ENCODE measurements at regions not wholly inside any gene's neighbourhood (a gene's known extent, or its start where the extent isn't known, plus 50 kb on each side); places are given as distances from the start of the nearest gene placed in this dataset.

DNA sequence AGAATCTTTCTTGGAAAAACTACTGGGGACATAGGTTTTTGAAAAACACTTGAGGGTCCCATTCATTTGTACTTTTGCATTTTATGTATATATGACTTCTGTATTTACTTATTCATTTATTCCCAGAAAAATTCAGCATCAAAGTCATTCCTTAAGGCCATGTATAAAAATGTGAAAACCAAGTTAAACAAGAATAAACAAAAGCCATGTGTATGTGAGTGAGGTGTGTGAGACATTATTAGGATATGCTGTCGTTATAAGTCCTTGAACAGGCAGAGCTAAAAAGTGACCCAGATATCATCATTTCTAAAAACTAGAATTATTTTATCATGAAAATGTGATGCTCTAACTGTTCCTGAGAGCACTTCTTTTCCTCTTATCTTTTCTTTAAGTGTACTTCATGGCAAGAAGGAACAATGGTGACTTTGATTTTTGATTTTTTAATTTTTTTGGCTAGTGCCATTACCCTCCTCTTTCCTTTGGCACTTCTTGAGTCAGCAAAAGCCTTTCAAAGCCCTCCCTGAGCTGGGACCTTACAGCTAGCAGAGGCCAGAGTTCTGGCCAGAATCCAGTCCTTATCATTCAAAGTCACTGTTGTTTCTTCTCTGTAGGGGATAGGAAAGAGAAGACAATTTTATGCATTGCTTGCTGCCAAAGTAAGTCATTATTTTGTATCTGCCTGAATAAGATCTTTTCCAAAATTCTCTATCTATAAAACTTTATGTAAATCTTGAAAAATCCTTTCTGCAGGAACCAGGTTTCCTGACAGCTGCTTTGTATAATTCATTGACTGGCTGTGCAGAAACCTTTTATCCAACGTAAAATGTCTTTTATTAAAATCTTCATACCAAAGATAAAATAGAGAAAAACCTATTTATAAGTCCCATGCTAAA is 419.7 kb upstream of the PRICKLE1 start:
- DNase-seq, result no peak

DNA sequence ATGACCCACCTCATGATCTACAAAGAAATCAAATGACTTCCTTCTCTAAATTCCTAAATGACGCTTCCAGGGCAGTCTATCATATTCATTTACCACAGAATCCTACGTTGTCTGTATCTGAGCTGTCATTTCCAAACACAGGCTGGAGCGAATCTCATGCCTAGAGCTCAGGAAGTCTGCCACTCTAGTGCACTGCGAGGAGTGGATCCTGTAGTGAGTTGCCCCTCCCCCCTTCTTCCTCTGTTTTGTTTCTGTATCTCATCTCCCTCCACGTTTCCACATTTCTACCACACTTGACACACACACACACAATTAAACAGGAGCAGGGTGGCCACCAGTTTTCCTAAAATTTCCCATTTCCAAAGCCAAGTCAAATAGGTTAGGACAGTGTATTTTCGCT is 415.4 kb upstream of the PRICKLE1 start:
- DNase-seq, result no peak

DNA sequence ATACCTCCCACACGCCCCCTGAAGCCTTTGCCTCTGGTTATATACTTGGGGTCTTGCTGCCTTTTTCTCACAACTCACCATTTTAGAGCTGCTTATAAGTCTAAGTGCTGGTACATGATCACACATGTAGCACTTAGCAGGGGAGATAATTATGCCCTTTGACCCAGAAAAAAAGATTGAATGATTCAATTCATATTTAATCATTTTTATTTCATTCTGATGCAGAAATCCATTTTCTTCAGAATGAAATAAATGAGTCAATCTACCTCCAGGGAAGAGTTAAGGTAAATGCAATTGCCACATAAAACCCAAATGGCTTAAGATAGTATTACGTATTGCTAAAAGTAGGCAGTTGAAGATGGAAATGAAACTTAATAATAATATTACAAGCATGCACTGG is 414.6 kb upstream of the PRICKLE1 start:
- no peak for DNase-seq

DNA sequence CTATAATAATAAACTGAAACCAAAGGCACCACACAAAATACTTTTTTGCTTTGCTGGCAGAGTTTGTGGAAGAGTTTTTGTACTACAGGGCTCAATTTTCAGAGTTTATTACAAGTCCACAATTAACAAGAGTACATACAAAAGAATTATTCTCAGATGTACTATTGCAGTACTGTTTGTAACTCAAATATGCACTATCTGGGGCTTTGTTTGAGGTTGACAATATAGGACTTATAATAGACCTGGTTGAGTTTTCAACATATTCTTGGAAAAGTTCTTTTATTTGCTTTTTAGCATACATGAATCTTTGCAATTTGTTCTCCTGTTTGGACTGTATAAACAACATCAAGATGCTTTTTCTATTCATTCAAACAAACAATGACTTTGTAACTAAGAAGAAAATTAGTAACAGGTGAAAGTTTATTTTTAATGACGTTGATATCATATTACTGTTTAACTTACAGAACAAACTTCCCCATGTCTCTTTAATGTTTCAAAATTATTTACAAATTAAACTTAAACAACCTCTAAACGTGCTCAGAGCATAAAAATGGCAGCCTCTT is 407.4 kb upstream of the PRICKLE1 start:
- no peak for DNase-seq

DNA sequence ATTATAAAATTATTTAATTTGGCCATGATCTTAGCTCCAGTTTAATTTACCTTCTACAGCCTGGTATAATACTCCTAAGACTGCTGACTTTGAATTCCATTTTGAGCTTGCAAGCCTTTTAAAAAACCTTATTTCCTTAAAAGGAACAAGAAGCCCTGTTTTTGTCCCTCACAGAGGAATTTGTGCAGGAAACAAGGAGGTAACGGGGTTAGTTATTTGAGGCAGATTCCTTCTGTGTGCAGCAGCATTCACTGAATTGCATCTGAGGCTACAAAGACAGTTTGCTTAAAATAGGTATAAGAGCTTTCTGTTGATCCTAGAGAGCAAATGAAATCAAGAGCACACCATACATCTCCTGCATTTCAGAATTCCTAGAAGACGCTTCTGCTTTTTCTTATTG is 403.3 kb upstream of the PRICKLE1 start:
- no peak for DNase-seq

DNA sequence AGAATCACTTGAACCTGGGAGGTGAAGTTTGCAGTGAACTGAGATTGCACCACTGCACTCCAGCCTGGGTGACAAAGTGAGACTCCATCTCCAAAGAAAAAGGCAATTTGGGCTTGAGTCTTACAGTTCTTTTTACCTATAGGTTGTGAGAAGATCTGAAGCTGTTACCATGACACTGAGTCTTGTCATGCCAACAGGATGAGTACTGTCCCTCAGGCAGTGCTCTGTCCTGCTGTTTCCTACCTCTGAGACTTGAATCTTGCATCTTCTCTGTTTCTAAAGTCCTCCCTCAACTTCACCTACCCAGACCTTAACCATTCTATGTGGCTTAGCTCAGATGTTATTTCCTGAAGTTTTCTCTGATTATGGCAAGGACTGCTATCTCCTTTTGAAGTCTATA is 400.8 kb upstream of the PRICKLE1 start:
- DNase-seq, result no peak

DNA sequence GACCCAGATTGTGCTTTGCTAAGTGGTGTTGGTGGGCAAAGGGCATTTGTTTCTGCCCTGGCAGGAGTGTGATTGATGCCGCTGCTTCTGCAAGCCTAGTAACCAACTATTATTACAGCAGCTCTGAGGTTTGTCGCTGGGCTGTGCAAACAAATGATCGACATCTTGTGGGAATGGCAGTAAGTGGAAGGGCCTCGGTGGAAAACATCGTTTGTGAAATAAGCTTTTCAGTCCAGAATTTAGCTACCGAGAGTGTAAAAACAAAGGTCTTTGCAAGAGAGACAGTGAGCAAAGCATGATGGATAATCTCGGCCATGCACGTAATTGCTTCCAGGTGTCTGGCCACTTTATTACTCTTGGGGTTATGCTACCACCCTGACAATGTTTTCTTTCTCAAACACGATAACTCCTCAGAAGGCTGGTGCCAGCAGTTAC is 397.7 kb upstream of the PRICKLE1 start:
- no peak for DNase-seq

DNA sequence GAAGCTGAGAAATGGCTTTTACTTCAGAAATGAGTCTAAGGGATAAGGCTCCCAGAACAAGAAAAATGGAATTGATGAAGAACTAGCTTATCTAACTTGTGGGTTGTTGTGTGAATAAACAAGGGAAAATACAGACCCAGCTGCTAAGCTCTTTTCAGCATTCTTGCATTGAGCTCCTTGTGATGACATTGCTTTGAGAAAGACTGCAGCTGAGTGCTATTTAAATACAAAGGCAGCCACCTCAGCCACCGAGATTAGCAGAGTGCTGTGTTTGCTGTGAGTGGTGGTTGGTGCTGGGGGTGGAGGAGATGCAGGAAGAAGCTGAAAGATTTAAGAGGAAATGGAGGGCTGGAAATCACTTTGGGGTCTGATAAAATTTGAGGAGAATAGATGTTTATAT is 396.0 kb upstream of the PRICKLE1 start:
- no peak for DNase-seq

DNA sequence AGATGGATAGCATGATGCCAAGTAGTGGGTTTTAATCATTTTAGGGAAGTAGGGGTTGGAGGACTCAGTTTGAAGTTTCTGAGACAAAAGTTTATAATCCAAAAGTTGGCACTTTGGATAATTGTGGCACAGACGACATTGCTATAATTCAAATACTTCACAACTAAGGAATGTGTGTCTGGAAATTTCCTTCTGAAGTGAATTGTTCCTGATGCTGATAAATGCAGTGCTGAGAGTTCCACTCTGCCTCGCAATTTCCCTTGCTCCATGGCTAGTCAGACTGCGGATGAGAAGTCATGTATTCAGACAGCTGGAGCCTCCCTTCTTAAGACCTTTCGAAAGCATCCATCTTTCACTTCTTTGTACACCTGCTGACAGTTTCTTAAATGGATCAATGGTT is 393.3 kb upstream of the PRICKLE1 start:
- no peak for DNase-seq

DNA sequence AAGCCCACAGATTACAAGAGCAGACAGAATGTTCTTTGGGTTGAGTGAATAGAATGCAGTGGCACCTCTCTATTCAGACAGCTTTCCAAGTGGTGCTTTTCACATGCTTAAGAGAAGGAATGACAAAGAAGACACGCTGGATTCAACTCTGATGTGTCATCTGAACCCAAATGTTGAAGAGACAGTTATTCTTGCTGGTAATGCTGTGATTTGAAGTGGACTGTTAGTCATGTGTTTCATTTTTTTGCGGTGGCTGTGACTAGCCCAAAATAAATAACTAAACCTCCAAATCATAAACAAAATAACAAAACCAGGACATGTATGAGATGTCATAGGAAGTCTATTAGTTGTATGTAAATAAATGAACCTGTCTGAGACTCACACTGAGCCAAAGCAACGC is 391.8 kb upstream of the PRICKLE1 start:
- DNase-seq, result no peak

DNA sequence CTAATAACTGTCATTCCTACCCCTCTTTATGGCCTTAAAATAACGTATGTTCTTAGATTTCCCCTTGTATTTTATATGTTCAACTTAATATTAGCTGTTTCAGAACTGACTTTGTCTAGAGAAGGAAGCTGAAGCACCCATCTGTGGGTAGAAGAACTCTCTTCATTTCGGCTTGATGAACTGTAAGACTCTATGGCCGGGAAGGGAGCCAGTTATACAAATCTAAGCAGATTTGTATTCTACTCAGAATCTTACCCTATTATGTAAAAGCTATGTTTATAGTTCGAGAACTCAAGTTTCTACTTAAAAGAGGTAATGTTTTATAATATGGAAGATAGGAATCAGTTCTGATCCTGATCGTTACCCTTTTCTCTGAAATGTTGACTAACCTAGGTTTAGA is 390.9 kb upstream of the PRICKLE1 start:
- DNase-seq, result no peak

DNA sequence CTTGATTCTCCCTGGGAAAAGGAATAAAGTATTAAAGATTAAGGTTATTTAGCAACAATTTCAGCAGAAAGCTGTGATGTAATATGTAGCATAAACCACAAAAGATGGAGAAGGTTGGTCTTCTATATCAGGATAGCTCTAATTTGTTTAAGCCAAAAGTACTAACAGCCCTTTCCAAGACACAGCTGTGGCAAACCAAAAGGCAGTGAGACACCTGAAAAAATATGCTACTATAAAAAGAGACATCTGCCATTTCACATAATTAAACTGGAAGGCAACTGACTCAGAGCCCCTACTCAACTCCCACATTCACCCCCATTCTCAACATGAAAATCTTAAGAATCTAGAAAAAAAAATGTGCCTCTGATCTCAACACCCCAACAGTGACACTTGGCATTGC is 390.2 kb upstream of the PRICKLE1 start:
- DNase-seq, result no peak

DNA sequence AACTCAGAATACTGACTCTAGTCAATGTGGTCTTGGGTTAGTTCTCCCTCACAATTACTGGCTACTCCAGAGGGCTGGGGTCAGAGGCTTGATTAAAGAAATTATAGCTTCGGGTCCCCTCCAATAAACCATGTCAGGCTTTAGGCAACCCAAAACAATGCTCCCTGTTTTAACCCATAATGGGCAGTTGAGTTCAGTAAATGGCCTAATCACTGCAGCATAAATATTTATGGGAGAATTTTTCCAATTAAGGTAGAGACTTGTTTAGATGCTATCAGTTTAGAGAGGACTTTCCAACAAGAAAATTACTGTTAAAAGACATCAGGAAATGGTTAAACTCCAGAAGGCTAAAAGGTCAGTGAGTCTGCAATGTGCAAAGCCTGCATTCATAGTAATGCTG is 389.2 kb upstream of the PRICKLE1 start:
- no peak for DNase-seq

DNA sequence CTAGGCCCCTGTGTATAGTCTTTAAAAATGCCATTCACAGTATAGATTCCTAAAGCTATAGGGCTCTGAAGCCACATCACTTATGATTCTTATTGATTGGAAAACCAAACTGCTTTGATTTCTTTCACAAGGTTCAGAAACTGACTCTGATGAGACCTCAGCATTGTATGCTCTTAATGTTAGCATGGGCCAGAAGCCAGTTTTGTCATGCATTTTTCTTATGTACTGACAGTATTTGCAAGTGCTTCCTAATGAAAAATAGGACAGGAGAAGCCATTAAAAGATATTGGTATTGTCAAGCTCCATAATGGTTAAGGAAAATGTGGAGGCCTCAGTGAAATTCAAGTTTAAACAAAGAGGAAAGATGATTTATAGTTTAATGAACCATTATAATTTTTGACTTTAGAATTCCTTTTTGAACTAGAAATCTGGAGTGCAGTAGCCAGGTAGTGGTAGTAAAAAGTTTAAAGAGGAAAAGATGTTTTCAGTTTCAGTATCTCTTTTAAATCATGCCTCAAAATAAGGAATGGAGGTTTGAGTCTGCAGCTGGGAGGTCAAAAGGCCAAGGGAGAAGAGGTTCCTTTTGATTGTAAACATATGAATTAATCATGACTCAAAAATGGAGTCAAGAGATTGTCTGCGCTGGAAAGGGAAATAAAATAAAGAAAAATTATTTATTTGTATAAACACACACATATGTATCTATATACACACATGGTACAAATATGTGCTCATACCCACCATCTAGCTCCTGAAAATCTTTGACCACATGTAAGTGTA is 388.1 kb upstream of the PRICKLE1 start:
- DNase-seq, result no peak

DNA sequence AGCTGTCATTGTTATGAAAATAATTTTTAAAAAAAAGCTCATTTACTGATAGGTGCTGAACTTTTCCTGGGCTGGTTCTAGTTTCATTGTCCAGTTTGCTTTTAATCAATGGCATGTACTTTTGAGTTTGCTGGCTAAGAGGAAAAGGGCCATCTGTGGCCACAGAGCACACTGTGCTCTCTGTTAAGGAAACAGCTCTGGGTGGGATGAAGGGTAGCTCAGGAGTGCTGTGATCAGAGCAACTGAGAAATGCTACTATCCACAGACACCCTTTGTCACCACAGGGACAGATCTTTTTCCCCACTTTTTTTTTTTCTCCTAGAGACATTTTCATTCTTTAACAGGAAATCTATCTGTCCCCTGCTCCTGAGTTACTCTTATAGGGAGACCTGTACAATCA is 387.1 kb upstream of the PRICKLE1 start:
- DNase-seq, result no peak

DNA sequence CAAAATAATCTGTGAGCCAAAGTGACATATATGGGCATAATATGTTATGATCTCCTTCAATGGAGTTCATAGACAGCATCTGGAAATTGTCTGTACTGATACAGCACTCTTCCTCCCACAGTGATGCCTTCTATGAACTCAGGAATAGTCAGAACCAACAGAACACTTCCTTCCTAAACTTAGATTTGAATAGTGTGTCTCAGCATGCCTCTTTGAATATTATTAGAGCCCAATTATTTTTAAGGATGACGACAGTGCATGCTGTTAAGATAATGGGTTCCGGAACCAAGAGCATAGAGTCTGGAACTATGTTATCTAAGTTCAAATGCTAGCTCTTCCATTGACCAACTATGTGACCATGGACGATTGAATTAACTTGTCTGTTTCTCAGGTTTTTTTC is 386.6 kb upstream of the PRICKLE1 start:
- DNase-seq, result no peak

DNA sequence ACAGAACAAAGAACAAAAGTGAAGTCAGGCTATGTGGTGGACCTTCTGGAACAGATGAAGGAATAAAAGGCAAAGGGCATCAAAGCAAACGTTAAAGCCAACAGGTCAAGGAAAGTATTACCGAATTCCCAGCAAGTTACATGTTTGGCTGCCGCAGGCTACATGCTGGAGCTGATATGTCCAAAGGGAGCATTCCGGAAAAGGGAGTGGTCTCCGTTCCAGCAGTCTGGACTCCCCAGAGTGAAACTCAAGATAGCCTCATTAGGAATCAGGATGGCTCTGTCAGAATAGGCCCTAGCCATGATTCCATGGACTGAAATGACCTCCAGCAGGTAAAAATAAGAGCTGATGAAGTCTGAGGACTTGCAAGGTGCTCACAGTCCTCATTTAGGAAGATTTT is 379.8 kb upstream of the PRICKLE1 start:
- no peak for DNase-seq

DNA sequence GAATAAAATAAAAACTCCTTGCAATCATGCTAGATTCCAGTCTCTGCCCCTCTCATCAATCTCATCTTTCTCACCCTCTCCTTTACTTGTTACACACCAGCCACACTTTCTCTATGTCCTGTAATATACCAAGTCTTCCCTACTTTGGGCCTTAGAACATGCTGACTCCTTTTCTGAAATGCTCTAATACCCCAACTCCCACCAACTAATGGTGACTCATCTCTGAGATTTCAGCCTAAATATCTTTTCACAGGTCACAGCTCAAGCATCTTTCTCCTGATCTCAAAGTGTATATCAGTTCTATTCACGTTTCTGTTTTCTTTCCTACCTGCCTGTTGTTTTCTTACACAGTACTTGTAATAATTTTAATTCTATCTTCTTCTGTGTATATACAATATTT is 378.9 kb upstream of the PRICKLE1 start:
- DNase-seq, result no peak

DNA sequence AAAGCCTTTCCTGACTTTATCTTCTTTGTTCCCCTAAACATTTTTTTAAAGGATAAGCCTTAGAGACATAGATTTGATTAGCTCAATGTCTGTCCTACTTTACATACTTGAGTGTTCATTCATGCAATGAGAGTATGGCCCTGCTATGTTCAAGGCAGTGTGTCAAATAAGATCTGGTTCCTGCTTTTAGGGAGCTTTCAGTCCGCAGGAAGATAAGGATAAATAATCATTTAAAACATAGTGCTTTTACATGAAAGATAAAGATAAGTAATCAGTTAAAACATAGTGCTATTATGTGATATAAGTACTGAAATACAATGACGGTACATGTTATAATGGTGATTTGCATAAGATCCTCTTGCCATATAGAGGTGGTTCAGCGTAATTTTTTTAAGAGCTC is 378.3 kb upstream of the PRICKLE1 start:
- DNase-seq, result no peak

DNA sequence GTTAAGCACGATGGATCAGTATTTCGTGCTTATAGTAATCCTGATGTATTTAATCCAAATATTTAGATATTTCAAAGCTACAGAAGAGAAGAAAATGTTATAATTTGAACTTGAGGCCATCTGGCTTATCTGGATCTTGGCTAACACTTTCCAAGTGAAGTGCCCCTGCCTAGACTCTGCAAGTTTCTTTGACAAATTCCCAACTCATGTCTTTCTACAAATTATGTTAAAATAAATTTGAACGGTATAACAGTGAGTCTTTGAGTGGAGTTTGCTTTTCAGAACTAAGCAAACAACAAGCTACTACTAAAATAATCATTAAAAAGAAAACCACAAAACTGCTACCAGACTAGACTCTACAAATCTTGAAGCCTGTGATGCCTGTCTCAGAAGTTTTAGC is 374.4 kb upstream of the PRICKLE1 start:
- DNase-seq, result no peak

DNA sequence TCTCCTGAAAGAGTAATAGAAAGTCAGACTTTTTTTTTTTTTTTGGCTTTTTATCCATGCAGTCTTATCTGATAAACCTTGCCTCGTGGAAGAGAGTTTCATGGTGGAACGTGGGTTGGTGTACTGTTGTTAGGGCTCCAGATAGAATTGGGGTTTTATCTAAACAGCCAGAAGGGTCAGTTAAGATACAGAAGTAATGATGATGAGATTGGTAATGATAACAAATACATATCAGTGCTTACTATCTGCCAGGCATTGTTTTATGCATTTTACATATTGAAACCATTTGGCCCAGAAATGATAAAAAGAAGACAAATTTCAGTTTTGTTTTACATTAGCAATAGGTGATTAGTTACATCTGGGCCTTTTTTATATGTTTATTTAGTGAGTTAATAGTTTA is 372.8 kb upstream of the PRICKLE1 start:
- DNase-seq, result no peak

DNA sequence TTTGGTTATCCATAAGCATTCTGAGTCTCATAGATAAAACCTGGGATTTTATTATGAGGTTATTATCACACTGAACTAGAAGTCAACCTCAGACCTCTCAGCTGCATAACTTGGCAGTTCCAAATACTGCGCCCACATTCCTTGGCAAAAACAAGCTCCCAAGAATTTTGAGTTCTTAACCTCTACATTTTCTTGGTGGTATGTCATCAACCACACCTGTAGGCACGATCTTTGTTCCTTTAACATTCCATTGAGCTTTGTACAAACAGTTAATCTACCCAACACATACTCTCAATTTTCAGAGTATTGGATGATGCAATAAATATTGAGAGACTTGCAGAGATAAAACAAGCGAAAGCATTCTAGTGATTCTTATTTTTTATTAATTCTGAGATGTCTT is 371.8 kb upstream of the PRICKLE1 start:
- no peak for DNase-seq

DNA sequence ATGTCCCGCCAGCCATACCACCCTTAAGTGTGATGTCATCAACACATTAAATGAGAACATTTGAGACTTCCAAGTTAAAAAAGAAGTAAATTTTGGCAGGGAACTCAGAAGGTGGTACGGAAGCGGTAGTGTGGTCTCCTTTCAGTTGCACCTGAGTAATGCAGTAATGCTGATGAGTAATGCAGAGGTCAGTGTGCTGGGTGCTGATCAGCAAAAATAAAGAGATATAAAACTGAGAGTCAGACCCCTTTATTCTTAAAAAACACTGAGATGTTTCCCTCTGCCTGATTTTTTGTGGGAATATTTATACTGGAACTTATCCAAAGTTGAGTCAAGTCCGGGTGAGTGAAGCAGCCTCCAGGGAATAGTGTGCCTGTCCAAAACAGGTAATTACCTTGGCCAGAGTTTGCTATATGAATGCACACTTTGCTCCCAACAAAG is 370.6 kb upstream of the PRICKLE1 start:
- no peak for DNase-seq

DNA sequence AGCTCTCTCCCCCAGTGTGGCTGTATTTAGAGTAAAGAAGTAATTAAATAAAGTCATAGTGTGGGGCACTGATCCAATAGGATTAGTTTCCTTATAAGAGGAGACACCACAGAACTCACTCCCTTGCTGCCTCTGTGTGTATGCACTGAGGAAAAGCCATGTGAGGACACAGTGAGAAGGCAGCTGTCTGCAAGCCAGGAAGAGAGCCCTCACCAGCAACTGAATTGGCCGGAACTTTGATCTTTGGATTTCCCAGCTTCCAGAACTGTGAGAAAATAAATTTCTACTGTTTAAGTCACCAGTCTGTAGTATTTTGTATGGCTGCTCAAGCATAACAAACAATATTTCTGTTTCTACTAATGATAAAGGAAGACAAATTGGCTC is 368.7 kb upstream of the PRICKLE1 start:
- DNase-seq, result no peak
